Heart right ventricle (tissue), 16 donors: ENCODE measurements at regions not wholly inside any gene's neighbourhood (a gene's known extent, or its start where the extent isn't known, plus 50 kb on each side); places are given as distances from the start of the nearest gene placed in this dataset.

ENCODE experiments used
- ATAC-seq, 8 donors: fragments of 200-7000 bp; cut with Tn5 transposase; one replicate each; pipeline ENCODE4 v1.9.1; 2020; ENCODE audit warnings: mild to moderate bottlenecking in 8 of 8, moderate library complexity in 8 of 8, moderate number of reproducible peaks in 1 of 8
- DNase-seq, 2 donors: peaks; one replicate each; pipeline ENCODE4 v3.0.0-alpha.2; 2020
- H3K27ac ChIP-seq, 10 donors: fragments of 200-600 bp; sonication (generic) in 2 of 10; one replicate each; pipeline versions ENCODE4 v1.5.0 to v1.8.0; 2020 to 2022; ENCODE audit warnings: mild to moderate bottlenecking in 3 of 10
- H3K27me3 ChIP-seq, 7 donors: fragments of 200-600 bp; one replicate each; pipeline ENCODE4 v1.8.0; 2021 to 2022; ENCODE audit warnings: mild to moderate bottlenecking in 2 of 7
- H3K36me3 ChIP-seq, 9 donors: fragments of 200-600 bp; sonication (generic) in 1 of 9; one replicate each; pipeline versions ENCODE4 v1.5.0 to v1.8.0; 2020 to 2022; ENCODE audit warnings: mild to moderate bottlenecking in 2 of 9
- H3K4me1 ChIP-seq, 9 donors: fragments of 200-600 bp; sonication (generic) in 1 of 9; one replicate each; pipeline versions ENCODE4 v1.5.0 to v1.8.0; 2020 to 2022; ENCODE audit warnings: mild to moderate bottlenecking in 4 of 9
- H3K4me3 ChIP-seq, 10 donors: fragments of 200-600 bp; sonication (generic) in 2 of 10; one replicate each; pipeline versions ENCODE4 v1.5.0 to v1.8.0; 2020 to 2022; ENCODE audit warnings: mild to moderate bottlenecking in 7 of 10, moderate library complexity in 2 of 10
- H3K9me3 ChIP-seq, 11 donors: fragments of 200-600 bp in 10 of 11; sonication (generic) in 2 of 11; one replicate each; pipeline versions ENCODE4 v1.5.0 to v1.8.0; 2013 to 2022; ENCODE audit warnings: mild to moderate bottlenecking in 2 of 11, control low read depth in 1 of 11, moderate library complexity in 1 of 11
- WGBS, 2 donors: extraction: QIAGEN DNeasy Blood & Tissue Kit; methylation state at CpG; one replicate each; pipeline ENCODE4 v1.1.7; 2013; ENCODE audit warnings: inconsistent platforms in 1 of 2; 5-methylcytosine and 5-hydroxymethylcytosine counted together
- intact Hi-C, 10 donors: fragments of 100-400 bp; cut with DNase I; formaldehyde crosslinking; loops; one replicate each; pipeline versions ENCODE4 v1.11.1 to v1.14.2; 2022
- TF ChIP-seq, protein P1 (sequence below), 9 donors: fragments of 200-600 bp; sonication (generic) in 2 of 9; IDR thresholded peaks; one replicate each; pipeline versions ENCODE4 v1.5.0 to v1.8.0; 2021 to 2022; ENCODE audit warnings: antibody characterized with exemption in 9 of 9, mild to moderate bottlenecking in 5 of 9, moderate library complexity in 1 of 9
- donor health status: Arrhythmogenic right ventricular cardiomyopathy.
- donor health status: ischemic (EF 13 %, LVEDD 7.1; RV severe dilation, severe dysfunction).
- donor health status: healthy with polysubstance abuse.
- donor health status: DM: no; HTN: yes; CAD: no.
- donor health status: DM: no; HTN: no; CAD: no.
- donor health status: ischemic (EF 25% LVEDD 6.9; RV normal size, moderate dysfunction).
- donor health status: ischemic (EF 25% LVEDD 5.7; RV mildly dilated, moderate dysfunction).
- donor health status: healthy.
- donor health status: DM: yes; HTN: yes; CAD: no.
- donor health status: Ischemic cardiomyopathy.
- donor health status: ischemic (EF 35%, LVEDD 5.7; RV mildly dilated, moderate dysfunction).
- donor health status: nonischemic (EF 11% LVEDD 7.7; RV severe dilation, severe dysfunction).
- donor health status: DM: yes; HTN: yes; CAD: no.
- donor health status: PGD.
- donor health status: ischemic (EF 29% LVEDD 5.4; RV normal size, mild dysfunction).
- donor health status: nonischemic (EF 23%, LVEDD 6.1; RV moderate dilation, normal function).

DNA sequence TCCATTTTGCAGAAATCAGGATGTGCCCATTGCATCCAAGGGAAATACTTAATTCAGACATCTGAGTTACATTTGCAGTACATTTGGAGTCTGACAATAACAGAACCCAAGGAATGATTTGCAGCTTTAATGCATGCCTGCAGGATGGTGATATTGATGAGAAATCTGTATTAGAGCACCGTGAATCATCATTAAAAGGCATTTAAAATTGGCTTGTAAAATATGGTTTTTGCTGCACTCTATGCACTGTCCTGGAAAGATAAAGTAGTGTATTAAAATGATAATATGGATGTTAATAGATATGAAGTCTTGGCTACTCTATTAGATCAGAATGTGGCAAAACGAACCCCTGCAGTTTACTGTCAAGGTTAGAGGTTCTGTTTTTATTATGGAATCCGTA is 556.9 kb downstream of the MAT2B start:
- H3K4me3 ChIP-seq: no peak overlapping the region
- intact Hi-C loops: no loop called here
- H3K36me3 ChIP-seq: no peaks in the 10 kb centered on the region
- TF ChIP-seq, protein P1, sequence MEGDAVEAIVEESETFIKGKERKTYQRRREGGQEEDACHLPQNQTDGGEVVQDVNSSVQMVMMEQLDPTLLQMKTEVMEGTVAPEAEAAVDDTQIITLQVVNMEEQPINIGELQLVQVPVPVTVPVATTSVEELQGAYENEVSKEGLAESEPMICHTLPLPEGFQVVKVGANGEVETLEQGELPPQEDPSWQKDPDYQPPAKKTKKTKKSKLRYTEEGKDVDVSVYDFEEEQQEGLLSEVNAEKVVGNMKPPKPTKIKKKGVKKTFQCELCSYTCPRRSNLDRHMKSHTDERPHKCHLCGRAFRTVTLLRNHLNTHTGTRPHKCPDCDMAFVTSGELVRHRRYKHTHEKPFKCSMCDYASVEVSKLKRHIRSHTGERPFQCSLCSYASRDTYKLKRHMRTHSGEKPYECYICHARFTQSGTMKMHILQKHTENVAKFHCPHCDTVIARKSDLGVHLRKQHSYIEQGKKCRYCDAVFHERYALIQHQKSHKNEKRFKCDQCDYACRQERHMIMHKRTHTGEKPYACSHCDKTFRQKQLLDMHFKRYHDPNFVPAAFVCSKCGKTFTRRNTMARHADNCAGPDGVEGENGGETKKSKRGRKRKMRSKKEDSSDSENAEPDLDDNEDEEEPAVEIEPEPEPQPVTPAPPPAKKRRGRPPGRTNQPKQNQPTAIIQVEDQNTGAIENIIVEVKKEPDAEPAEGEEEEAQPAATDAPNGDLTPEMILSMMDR (IDR thresholded peaks at IDR 0.05): no peak
- no peaks in the 10 kb centered on the region for H3K27me3 ChIP-seq
- DNase-seq (no peak), ATAC-seq (no peak)
- H3K9me3 ChIP-seq: no peaks in the 10 kb centered on the region
- WGBS, 2 donors: 68 to 75% methylated on average over 3 of the region's 3 CpGs
- no peak overlapping the region for H3K27ac ChIP-seq
- H3K4me1 ChIP-seq: no peaks in the 10 kb centered on the region

DNA sequence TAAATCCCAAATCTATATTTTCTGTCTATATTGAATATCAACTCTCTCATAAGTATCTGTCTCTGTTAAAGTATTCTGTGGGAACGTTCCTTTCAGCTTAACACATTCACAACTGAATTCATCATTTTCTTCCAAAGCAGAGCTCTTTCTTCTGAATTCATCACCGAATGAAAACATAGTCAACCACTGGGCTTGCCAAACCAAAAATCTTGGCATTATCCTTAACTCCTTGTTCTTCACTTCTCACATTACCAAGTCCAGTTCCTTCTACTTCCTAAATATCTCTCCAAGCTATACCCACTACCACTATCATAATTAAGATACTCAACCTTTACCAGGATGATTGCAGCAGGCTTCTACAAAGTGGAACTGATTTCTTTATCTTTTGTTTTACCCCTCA is 559.8 kb downstream of the MAT2B start:
- H3K9me3 ChIP-seq: peaks cover 0 to 10% (median 0%) of the 10 kb centered on the region in 11 donors
- WGBS, 2 donors: 79 to 89% methylated on average over 2 of the region's 2 CpGs
- H3K4me1 ChIP-seq: no peaks in the 10 kb centered on the region
- no peaks in the 10 kb centered on the region for H3K27me3 ChIP-seq
- H3K4me3 ChIP-seq: no peak overlapping the region
- no peak overlapping the region for H3K27ac ChIP-seq
- no peaks in the 10 kb centered on the region for H3K36me3 ChIP-seq
- intact Hi-C loops: no loop called here
- ATAC-seq: no peak
- TF ChIP-seq, protein P1 (IDR thresholded peaks at IDR 0.05): no peak
- no peak for DNase-seq

DNA sequence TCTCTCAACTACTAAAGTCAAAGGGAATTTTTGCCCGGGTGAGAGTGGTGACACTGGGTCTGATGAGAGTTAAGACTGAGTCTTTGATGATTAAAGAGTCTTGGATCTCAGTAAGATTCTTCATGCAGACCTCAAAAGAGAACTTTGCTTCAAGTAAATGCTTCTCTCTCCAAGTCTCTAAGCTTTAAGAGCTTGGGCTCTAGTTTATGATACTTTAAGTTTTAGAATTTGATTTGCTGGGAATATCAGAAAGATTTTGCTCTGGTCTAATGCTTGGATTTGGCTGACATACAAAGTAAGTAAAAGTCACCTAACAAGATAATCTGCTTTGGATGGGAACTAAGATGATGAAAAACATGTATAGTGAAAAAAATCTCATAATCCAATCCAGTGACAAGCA is 566.3 kb downstream of the MAT2B start:
- 63 to 67% methylated on average over 1 of the region's 1 CpG for WGBS, 2 donors
- intact Hi-C loops: no loop called here
- no peak overlapping the region for H3K27ac ChIP-seq

DNA sequence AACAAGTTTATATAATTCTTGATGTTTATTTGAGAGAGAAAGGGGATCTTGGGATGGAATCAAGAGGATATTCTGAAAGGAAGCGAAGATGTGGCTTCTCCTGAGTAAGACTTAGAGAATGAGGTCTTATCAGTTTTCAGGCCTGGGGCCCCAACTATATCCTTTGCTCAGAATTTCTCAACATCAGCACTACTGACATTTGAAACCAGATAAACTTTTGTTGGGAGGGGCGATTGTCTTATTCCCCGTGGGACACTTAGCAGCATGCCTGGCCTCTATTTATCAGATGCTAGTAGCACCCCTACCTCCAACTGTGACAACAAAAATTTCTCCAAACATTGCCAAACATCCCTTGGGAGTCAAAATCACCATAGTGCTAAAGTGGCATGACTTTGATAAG is 567.7 kb downstream of the MAT2B start:
- Histone ChIP-seq H3K4me1 (no peaks in the 10 kb centered on the region), H3K27ac (no peak overlapping the region), H3K27me3 (no peaks in the 10 kb centered on the region), H3K9me3 (peaks cover 0 to 10% (median 0%) of the 10 kb centered on the region in 11 donors), H3K4me3 (no peak overlapping the region), H3K36me3 (no peaks in the 10 kb centered on the region)
- ATAC-seq: no peak
- DNase-seq: no peak
- 17 to 28% methylated on average over 3 of the region's 3 CpGs for WGBS, 2 donors
- TF ChIP-seq, protein P1 (IDR thresholded peaks at IDR 0.05): no peak
- intact Hi-C loops: no loop called here

More for the DNA sequence above, 566.3 kb downstream of the MAT2B start:
- Histone ChIP-seq H3K36me3 (no peaks in the 10 kb centered on the region), H3K27me3 (no peaks in the 10 kb centered on the region), H3K4me3 (no peak overlapping the region), H3K9me3 (peaks cover 0 to 10% (median 0%) of the 10 kb centered on the region in 11 donors), H3K4me1 (no peaks in the 10 kb centered on the region)
- no peak for DNase-seq
- TF ChIP-seq, protein P1 (IDR thresholded peaks at IDR 0.05): no peak
- ATAC-seq: no peak
